Vagina (tissue), 2 donors: ENCODE measurements at regions not wholly inside any gene's neighbourhood (a gene's known extent, or its start where the extent isn't known, plus 50 kb on each side); places are given as distances from the start of the nearest gene placed in this dataset.

Experiments
- POLR2AphosphoS5 ChIP-seq, 2 donors: sonication (generic); formaldehyde crosslinking; IDR thresholded peaks; one replicate each; pipeline ENCODE4 v1.9.0; 2017; ENCODE audit warnings: antibody characterized with exemption in 2 of 2, mild to moderate bottlenecking in 2 of 2, low read depth in 1 of 2; ENCODE audit not compliant: insufficient read depth in 1 of 2
- TF ChIP-seq, protein P1 (sequence below), 3 experiments: fragments of 450-650 bp in 2 of 3; fragments of 200-600 bp in 1 of 3; sonication (generic) in 1 of 3; IDR thresholded peaks; one replicate each; pipeline ENCODE4 v1.5.1; 2017 to 2019; ENCODE audit warnings: antibody characterized with exemption in 3 of 3, mild to moderate bottlenecking in 2 of 3, moderate library complexity in 2 of 3

DNA sequence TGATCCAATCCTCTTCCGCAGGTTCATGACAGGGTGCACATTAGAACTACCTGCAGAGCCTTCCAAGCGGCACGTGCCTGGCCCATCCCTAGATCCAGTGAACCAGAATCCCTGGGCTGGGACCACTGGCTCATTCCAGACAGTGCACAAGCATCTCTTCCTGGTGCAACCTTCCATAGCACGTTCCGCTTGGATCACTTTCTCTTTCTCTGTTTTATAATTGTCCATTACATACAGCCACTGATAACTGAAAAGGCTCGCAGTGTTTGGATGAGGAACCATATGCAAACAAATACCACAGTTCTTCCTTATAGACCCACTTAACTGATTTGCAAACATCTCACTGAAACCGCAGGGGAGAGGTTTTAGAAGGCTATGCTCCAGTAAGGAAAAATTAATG lies 59.6 kb upstream of the DDR1 start:
- no peak for TF ChIP-seq POLR2AphosphoS5 (IDR thresholded peaks at IDR 0.05; ENCODE audit: insufficient read depth in 1 of 2, low read depth in 1 of 2)
- TF ChIP-seq, protein P1, sequence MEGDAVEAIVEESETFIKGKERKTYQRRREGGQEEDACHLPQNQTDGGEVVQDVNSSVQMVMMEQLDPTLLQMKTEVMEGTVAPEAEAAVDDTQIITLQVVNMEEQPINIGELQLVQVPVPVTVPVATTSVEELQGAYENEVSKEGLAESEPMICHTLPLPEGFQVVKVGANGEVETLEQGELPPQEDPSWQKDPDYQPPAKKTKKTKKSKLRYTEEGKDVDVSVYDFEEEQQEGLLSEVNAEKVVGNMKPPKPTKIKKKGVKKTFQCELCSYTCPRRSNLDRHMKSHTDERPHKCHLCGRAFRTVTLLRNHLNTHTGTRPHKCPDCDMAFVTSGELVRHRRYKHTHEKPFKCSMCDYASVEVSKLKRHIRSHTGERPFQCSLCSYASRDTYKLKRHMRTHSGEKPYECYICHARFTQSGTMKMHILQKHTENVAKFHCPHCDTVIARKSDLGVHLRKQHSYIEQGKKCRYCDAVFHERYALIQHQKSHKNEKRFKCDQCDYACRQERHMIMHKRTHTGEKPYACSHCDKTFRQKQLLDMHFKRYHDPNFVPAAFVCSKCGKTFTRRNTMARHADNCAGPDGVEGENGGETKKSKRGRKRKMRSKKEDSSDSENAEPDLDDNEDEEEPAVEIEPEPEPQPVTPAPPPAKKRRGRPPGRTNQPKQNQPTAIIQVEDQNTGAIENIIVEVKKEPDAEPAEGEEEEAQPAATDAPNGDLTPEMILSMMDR (IDR thresholded peaks at IDR 0.05), result no peak
